ENCODE measurements at regions not wholly inside any gene's neighbourhood (a gene's known extent, or its start where the extent isn't known, plus 50 kb on each side); places are given as distances from the start of the nearest gene placed in this dataset.

DNA sequence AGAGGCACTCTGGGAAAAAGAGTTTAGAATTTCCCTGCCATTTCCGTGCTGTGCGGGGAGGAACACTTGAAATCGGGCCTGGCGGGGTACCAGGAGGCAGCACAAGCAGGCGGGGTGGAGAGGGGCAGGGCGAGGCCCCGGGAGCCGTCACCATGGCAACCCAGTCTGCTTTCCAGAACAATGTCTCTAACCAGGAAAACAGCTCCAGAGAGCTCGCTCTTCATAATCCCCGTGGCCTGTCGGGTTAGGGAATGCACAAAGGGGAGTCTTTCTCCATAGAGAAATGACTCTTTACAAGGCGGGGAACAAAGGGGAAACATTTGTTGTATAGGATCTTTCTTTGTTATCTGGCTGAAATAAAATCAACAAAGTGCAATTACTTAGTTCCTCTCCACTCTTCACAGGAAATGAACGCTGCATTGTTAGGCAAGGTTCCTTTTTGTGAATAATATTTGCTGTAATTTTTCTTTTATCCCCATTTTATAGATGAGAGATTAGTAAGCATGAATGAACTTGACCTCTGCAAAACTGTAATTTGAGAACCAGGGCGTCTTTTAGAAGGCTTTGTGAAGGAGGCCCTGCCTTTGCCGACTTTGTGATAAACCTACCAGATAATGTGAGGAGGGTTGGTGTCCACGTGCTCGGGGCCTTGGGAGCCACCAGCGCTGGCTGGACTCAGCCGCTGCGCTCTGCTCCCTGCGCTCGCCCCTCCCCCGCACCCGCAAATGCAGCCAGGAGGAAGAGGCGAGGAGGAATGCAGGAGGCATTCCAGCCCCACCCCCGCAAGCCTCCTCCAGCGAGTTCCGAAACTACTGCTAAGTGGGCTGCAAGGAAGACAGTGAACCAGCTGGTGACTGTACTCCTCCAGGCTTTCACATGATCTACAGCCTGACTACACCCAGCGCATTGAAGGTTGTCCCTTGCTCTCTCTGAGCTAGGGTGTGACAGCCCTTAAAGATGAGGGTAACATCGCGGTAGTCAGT, 105.2 kb upstream of the ATF7IP start:
- FAIRE-seq (no peak), DNase-seq (ENCODE audit: insufficient read length, low spot score) (no peak)

DNA sequence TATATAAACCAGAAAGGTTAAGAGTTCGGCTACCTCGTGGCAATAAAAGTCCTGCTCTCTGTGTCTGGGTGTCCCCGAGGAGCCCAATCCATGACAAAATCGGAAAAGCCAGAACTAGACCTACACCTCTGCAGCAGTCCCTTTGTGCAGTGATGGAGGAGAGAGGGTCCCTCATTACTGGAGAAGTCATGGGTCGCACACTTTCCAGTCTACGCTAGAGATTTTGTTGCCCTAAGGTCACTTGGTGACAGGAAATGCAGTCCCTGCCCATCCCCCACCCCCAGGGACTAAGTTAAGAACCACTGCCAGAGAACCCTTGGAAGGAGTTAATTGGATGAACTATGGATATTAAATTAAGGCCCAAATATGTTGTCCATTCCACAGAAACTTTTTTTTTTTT, 104.4 kb upstream of the ATF7IP start:
- FAIRE-seq, result no peak
- no peak for DNase-seq (ENCODE audit: insufficient read length, low spot score)

More for the DNA sequence above, 105.2 kb upstream of the ATF7IP start:
- TF ChIP-seq POLR2A (IDR thresholded peaks at IDR 0.05; ENCODE audit: low read depth, low read length), result no peak

DNA sequence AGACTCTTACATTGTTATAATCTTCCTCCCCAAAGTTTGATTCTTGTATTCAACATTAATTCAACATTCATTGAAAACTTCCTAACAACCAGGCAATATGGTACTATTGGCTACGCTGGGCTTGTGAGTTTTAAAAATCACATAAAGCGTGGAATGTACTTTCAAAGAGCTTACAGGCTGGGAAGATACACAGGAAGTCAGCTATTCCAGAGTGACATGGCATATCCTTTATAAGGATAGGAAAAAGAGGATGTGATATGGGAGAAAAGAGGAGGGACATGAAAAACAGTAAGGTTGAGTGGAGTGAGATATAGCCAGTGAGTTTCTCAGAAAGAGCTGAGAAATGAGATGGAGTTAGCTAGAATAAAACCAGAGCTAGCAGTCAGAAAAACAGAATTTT, 103.6 kb upstream of the ATF7IP start:
- TF ChIP-seq POLR2A (IDR thresholded peaks at IDR 0.05; ENCODE audit: low read depth, low read length), result no peak
- DNase-seq (ENCODE audit: insufficient read length, low spot score), result no peak
- no peak for FAIRE-seq

More for the DNA sequence above, 104.4 kb upstream of the ATF7IP start:
- TF ChIP-seq POLR2A (IDR thresholded peaks at IDR 0.05; ENCODE audit: low read depth, low read length), result no peak

DNA sequence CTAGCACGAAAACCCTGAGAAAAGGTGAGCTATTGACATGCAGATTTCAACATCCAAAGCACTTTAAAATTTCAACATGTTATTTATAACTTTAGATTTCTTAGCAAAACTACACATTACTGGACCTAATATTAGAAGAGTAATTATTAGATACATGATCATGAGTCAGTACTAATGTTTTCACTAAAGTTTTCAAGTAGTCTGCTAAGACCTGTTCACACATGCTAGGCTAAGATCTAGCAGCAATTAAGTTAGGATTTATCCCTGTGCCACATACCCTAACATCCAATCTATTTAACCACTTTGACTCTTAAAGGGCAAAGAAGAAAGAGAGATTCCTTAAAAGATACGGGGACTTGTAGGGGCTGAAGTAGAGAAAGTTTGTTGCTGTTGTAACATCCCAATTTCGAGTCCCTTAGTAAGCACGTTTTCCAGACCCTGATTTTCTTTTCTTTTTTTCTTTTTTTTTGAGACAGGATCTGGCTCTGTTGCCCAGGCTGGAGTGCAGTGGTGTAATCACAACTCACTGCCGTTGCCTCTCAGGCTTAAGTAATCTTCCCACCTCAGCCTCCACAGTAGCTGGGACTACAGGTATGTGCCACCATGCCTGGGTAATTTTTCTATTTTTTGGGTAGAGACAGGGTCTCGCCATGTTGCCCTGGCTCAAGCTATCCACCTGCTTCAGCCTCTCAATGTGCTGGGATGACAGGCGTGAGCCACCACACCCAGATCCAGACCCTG, 102.5 kb upstream of the ATF7IP start:
- FAIRE-seq, result no peak
- no peak for TF ChIP-seq POLR2A (IDR thresholded peaks at IDR 0.05; ENCODE audit: low read depth, low read length)
- DNase-seq (ENCODE audit: insufficient read length, low spot score), result no peak

DNA sequence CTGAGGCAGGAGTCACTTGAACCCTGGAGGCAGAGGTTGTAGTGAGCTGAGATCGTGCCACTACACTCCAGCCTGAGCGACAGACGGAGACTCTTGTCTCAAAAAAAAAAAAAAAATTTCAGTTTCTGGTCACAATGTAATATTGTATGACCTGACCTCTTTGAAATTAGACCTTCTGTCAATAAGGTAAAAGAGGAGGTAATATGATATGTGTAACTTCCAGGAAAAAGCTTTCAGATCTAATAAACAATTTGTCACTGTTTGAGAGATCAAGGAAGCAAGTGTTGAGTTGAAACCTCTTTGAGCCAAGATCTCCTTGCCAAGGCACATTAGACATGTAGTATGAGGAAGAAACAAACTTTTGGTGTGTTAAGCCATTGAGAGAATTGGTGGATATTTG, 101.7 kb upstream of the ATF7IP start:
- DNase-seq (ENCODE audit: insufficient read length, low spot score), result no peak
- no peak for TF ChIP-seq POLR2A (IDR thresholded peaks at IDR 0.05; ENCODE audit: low read depth, low read length)
- no peak for FAIRE-seq

DNA sequence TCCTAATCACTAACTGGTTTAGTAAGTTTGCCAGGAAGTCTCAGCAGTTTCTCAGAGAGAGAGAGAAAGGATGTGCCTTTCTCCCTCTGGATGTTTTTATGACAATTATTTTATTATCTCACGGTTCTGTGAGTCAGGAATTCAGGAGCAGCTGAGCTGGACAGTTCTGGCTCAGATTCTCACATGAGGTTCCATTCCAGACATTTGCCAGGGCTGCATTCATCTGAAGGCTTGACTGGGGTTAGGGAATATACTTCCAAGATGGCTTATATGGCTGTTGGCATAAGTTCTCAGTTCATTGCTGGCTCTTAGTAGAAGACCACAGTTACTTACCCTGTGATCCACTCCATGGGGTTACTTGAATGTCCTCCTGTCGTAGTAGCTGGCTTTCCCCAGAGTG, 101.2 kb upstream of the ATF7IP start:
- DNase-seq (ENCODE audit: insufficient read length, low spot score), result no peak
- TF ChIP-seq POLR2A (IDR thresholded peaks at IDR 0.05; ENCODE audit: low read depth, low read length), result no peak
- no peak for FAIRE-seq

DNA sequence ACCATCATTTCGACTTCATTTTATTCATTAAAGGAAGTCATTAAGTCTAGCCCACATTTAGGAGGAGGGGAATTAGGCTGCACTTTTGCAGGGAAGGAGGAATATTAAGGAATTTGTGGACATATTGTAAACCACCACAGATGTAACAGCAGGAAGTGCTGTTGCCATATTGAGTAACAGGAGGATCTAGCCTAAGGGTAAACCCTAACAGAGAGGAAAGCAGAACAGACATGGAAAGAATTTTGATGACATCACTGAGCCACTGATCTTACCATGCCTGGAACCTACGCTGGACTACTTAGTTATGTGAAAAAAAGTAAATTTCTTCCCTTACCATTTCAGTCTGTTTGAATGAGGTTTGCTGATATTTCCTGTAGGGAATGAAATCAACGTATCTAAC, 100.7 kb upstream of the ATF7IP start:
- no peak for TF ChIP-seq POLR2A (IDR thresholded peaks at IDR 0.05; ENCODE audit: low read depth, low read length)
- FAIRE-seq (no peak), DNase-seq (ENCODE audit: insufficient read length, low spot score) (no peak)

DNA sequence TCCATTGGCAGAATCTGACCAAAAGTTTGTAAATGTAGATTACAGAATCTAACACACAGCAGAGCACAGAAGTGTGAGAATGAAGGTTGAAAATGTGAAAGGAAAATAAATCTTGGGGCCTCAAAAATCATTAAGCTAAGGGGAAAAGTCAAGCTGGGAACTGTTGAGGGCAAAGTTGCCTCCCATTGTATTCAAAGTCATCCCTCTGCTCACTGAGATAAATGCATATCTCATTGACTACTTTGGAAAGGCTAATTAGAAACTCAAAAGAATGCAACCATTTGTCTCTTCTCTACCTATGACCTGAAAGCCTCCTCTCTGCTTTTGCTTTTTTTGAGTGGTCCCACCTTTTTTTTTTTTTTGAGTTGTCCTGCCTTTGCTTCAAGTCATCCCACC, 97.4 kb upstream of the ATF7IP start:
- TF ChIP-seq POLR2A (IDR thresholded peaks at IDR 0.05; ENCODE audit: low read depth, low read length), result no peak
- FAIRE-seq, result no peak

DNA sequence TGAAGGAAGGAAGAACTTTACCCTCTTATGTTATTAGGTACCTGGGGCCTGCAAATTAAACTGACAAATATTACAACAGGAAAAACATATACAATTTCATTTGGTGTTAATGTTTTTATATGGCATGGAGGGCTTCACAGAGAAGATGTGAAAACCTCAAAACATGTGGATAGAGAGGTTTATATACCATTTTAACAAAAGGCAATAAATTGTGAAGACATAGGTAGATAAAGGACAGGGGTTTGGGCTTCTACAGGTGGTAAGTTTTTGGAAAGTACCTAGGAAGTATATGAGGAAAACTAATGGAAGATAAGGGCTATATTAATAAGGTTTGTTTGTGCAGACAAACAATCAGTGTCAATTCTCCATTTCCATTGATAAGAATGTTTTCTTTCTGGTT, 95.1 kb upstream of the ATF7IP start:
- TF ChIP-seq POLR2A (IDR thresholded peaks at IDR 0.05; ENCODE audit: low read depth, low read length), result no peak
- DNase-seq (ENCODE audit: insufficient read length, low spot score), result no peak
- no peak for FAIRE-seq

More for the DNA sequence above, 97.4 kb upstream of the ATF7IP start:
- DNase-seq (ENCODE audit: insufficient read length, low spot score), result no peak

DNA sequence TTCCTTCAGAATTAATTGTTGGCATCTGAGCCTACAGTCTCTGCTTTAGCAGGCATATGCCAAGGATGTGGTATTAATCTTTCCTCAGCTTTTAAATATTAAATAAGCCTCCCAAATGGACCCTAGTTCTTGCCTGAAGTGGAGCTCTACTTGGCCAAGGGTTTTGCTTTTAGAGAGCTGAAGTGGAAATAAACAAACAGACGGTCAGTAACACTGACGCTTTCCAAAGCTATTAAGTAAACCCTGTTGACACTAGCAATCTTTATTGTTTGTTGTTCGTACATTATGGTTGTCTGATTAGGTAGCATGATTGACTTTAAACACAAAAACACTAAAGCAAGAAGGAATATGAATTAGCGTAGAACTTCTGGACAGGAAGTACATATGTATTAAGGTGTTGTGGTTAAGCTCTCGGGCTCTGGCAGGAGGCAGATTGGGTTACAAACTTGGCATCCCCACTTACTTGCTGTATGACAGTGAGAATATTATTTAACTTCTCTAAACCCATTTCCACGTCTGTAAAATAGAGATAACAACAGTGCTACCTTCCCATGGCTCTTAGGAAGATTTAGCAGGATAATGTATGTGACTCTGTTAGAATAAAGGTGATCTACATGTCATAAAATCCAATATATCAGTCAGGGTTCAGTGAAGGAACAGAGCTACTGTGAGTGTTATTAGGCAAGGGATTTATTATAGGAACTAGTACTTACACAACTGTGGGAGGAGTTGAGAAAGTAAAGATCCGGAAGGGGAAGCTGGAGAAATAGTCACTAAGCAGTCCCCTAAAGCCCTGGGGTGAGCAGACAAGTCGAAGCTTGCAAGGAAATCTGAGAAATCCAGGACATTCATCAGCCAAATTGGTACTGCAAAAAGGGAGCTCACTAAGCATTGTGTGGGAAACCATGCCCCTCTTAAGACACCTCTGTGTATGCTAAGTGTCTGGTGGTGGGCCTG, 92.2 kb upstream of the ATF7IP start:
- TF ChIP-seq POLR2A (IDR thresholded peaks at IDR 0.05; ENCODE audit: low read depth, low read length), result no peak
- DNase-seq (ENCODE audit: insufficient read length, low spot score) (no peak), FAIRE-seq (no peak)

DNA sequence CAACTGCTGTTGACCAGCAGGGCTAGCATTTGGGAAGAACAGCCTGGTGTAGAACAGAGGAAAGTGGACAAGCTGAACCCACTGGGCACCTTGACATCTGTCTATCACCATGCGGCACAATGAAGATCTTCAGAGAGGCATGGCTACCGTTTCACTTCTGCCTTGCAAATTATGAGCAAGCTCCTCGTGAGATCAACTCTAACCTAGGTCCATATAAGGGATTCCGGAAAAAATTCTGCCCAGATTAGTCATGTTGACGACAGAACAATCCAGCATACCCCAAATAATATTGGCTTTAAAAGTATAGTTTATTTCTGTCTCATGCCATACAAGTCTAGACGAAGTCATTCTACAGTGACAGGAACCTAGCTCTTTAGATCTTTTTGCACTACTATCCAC, 91.6 kb upstream of the ATF7IP start:
- no peak for TF ChIP-seq POLR2A (IDR thresholded peaks at IDR 0.05; ENCODE audit: low read depth, low read length)

DNA sequence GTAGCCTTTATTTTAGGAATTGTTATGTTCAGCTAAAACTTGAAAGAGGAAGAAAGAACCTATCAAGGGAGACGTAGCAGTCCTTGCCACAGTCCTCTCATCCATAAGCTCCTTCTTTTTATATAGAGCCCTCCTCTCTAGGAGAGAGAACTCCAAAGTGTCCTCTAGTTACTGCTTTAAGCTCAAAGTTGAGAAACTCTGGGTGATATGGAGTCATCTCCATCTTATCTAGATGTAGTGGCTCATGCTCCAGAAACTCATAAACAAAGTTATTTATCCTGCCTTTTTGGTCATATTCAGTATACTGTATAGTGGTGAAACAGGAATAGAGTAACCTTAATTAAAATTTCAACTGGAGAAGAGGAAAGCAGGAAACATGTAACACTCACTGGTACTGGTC, 90.4 kb upstream of the ATF7IP start:
- TF ChIP-seq POLR2A (IDR thresholded peaks at IDR 0.05; ENCODE audit: low read depth, low read length), result no peak
- DNase-seq (ENCODE audit: insufficient read length, low spot score), result no peak
- no peak for FAIRE-seq

More for the DNA sequence above, 91.6 kb upstream of the ATF7IP start:
- FAIRE-seq (no peak), DNase-seq (ENCODE audit: insufficient read length, low spot score) (no peak)

DNA sequence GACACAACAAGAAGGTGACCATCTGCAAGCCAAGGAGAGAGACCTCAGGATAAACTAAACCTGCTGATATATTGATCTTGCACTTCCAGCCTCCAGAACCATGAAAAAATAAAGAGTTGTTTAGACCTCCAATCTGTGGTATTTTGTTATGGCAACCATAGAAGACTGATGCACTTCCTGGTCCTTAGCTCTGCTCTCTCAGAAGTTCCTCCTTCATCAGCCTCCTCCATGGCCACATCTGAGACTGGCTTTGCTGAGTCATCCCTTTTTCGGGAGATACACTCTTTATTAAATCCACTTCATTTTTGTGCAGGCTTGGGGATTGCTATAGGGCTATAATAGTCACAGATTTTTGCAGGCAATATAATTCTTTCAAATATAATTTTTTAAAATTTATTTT, 89.6 kb upstream of the ATF7IP start:
- FAIRE-seq, result no peak
- no peak for TF ChIP-seq POLR2A (IDR thresholded peaks at IDR 0.05; ENCODE audit: low read depth, low read length)
- DNase-seq (ENCODE audit: insufficient read length, low spot score), result no peak

Measured in H54 (cell line).